ENCODE measurements at regions not wholly inside any gene's neighbourhood (a gene's known extent, or its start where the extent isn't known, plus 50 kb on each side); places are given as distances from the start of the nearest gene placed in this dataset.

- TF ChIP-seq EP300 (IDR thresholded peaks at IDR 0.05; ENCODE audit: borderline replicate concordance) (no peak), TCF12 (IDR thresholded peaks at IDR 0.05; ENCODE audit: low read depth) (no peak), EGR1 (IDR thresholded peaks at IDR 0.05) (no peak)
Measured at GRCh38 chr2:81979086-81979485, 1674.5 kb upstream of the LRRTM1 start.
